Esophagus muscularis mucosa (tissue), 3 donors: ENCODE measurements at regions not wholly inside any gene's neighbourhood (a gene's known extent, or its start where the extent isn't known, plus 50 kb on each side); places are given as distances from the start of the nearest gene placed in this dataset.
A peak's percentile ranks its signal among the peaks of the same experiment; 100 is the strongest.

Source experiments
- POLR2AphosphoS5 ChIP-seq, 2 donors: sonication (generic); formaldehyde crosslinking; IDR thresholded peaks; one replicate each; pipeline ENCODE4 v1.6.1; 2017; ENCODE audit warnings: antibody characterized with exemption in 2 of 2
- TF ChIP-seq, protein P1 (sequence below), 3 experiments: fragments of 200-600 bp in 2 of 3; fragments of 450-650 bp in 1 of 3; sonication (generic) in 2 of 3; IDR thresholded peaks; one replicate each; pipeline ENCODE4 v1.5.1; 2017 to 2019; ENCODE audit warnings: antibody characterized with exemption in 3 of 3, mild to moderate bottlenecking in 2 of 3, moderate library complexity in 1 of 3

GRCh38 chr13:21243045-21243897 lies 66.8 kb downstream of the MRPL57 start:
- TF ChIP-seq, protein P1, sequence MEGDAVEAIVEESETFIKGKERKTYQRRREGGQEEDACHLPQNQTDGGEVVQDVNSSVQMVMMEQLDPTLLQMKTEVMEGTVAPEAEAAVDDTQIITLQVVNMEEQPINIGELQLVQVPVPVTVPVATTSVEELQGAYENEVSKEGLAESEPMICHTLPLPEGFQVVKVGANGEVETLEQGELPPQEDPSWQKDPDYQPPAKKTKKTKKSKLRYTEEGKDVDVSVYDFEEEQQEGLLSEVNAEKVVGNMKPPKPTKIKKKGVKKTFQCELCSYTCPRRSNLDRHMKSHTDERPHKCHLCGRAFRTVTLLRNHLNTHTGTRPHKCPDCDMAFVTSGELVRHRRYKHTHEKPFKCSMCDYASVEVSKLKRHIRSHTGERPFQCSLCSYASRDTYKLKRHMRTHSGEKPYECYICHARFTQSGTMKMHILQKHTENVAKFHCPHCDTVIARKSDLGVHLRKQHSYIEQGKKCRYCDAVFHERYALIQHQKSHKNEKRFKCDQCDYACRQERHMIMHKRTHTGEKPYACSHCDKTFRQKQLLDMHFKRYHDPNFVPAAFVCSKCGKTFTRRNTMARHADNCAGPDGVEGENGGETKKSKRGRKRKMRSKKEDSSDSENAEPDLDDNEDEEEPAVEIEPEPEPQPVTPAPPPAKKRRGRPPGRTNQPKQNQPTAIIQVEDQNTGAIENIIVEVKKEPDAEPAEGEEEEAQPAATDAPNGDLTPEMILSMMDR (IDR thresholded peaks at IDR 0.05): peak in 1 of 3 experiments; percentile 13
- no peak for TF ChIP-seq POLR2AphosphoS5 (IDR thresholded peaks at IDR 0.05)
